Cardiac muscle cell (in vitro differentiated cells and primary cell): ENCODE measurements at regions not wholly inside any gene's neighbourhood (a gene's known extent, or its start where the extent isn't known, plus 50 kb on each side); places are given as distances from the start of the nearest gene placed in this dataset.

Source experiments
- DNase-seq, 2 donors: peaks; one replicate each; pipeline versions ENCODE4 v3.0.0 to v3.0.0-alpha.2; 2010 to 2017; ENCODE audit warnings: low read depth in 1 of 2, low spot score in 1 of 2
- H3K27ac ChIP-seq: fragments of 200-600 bp; sonication (generic); 2 replicates; pipeline ENCODE4 v1.5.1; 2016
- H3K27me3 ChIP-seq: fragments of 200-600 bp; sonication (generic); 2 replicates; pipeline ENCODE4 v1.6.0; 2016; ENCODE audit warnings: control low read depth
- H3K36me3 ChIP-seq: fragments of 200-600 bp; sonication (generic); 2 replicates; pipeline ENCODE4 v1.5.1; 2016; ENCODE audit warnings: control low read depth
- H3K4me1 ChIP-seq: fragments of 200-600 bp; sonication (generic); 2 replicates; pipeline ENCODE4 v1.8.1; 2017; ENCODE audit warnings: low read depth, mild to moderate bottlenecking, mixed run types
- H3K4me3 ChIP-seq: fragments of 200-600 bp; sonication (generic); 2 replicates; pipeline ENCODE4 v1.5.1; 2016; ENCODE audit warnings: mild to moderate bottlenecking
- H3K9me3 ChIP-seq: fragments of 200-600 bp; sonication (generic); 2 replicates; pipeline ENCODE4 v1.5.1; 2017; ENCODE audit warnings: low read depth, mild to moderate bottlenecking, control low read depth
- CTCF ChIP-seq: IDR thresholded peaks from 2 replicates; pipeline ENCODE4 v1.5.1; 2012; ENCODE audit warnings: low read depth, mild to moderate bottlenecking, low read length

DNA sequence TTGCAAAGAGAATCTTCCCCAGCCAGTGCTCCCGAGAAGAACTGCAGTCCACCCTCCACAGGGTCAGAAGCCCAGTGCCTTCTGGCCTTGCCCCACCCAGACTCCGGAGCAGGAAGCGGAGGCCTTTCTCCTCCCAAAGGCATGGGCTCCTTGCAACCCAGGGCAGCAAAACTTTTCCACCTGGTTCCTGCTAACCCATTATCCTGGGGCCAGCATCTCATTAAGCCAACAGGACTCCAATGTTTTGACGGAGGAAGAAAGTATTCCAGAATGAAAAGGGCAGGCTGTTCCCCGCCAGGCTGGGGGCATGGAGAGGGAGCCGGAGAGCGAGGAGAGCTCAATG is 88.1 kb downstream of the RTL6 start:
- Histone ChIP-seq H3K4me1 (peaks cover 8% of the 10 kb centered on the region), H3K27ac (no peak overlapping the region), H3K27me3 (no peaks in the 10 kb centered on the region), H3K36me3 (no peaks in the 10 kb centered on the region), H3K4me3 (no peak overlapping the region), H3K9me3 (no peaks in the 10 kb centered on the region)
- TF ChIP-seq CTCF: no peak
- no peak for DNase-seq

DNA sequence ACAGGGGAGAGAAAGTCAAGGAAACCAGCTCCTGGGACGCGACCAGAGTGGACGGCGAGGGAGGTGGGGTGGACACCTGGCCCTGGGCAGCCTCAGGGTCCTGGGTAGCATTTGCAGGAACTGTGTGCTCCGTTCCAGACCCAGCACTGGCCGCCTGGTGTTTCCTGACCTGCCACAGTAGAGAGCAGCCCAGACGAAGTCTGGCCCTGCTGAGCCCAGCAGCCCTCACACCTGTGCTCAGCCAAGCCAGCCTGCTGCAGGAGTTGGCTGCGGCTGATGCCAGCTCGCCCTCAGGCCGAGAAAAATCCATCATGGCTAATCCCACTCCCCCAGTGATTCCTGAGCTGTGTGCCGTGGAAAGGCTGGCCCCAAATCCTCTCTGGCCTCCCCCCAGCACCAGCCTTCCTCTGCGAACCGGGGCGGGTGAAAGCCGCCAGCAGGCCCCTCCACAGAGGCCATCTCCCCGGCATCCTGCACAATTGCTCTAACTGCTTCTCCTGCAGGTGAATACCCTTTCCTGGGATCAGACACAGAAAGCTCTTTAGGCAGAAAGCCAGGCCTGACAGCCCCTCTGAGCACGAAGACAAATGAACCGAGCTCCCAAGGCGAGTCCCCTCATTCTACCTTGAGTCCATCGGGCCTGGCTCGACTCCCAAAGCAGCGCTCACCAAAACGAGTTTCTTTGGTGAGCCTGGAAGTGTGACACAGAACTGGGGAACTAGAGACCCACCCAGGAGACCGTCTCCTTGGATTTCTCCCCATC is 88.6 kb downstream of the RTL6 start:
- Histone ChIP-seq H3K27me3 (no peaks in the 10 kb centered on the region), H3K4me3 (no peak overlapping the region), H3K9me3 (no peaks in the 10 kb centered on the region), H3K4me1 (peaks cover 8% of the 10 kb centered on the region), H3K27ac (no peak overlapping the region), H3K36me3 (no peaks in the 10 kb centered on the region)
- no peak for DNase-seq
- no peak for TF ChIP-seq CTCF

GRCh38 chr22:44408829-44409192 is 89.2 kb downstream of the RTL6 start:
- DNase-seq: no peak
- Histone ChIP-seq H3K4me3 (no peak overlapping the region), H3K27me3 (no peaks in the 10 kb centered on the region), H3K4me1 (peaks cover 8% of the 10 kb centered on the region), H3K9me3 (no peaks in the 10 kb centered on the region), H3K36me3 (no peaks in the 10 kb centered on the region), H3K27ac (no peak overlapping the region)
- TF ChIP-seq CTCF: no peak

DNA sequence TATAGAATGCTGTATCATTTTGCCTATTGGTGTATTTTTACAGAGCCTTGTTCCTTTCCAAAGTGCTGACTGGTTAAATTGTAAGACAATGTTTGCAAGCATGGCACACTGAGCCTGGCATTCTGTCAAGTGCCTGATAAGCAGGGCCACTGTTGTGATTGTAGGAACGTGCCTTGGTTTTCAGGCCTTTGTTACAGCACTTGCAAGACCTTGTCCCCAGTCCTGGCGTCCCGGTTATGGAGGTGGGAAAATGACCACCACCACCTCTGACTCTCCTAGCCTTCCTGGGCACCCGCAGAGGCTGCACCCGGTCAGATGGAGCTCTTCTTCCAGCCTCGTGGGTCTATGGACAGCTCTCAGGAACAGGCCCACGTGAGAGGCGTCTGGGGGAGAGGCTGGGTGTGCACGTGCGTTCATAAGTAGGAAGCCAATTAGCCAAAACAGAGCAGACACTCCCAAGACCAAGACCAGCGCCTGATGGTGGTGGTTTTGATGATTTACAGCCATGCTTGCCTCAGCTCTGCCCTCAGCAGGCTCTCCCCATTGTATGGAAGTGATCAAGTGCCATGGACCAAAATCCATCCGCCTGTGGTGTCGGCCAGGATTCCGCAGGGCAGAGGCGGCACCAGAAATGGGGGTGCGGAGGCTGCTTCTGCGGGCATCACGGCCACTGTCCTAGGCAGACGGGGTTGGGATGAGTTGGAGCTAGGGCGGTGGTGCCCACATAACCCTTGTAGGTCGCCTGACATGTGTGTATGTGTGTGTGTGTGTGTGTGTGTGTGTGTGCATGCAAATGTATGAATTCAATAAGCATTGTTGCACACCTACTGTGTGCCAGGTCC is 89.8 kb downstream of the RTL6 start:
- DNase-seq: no peak
- no peak overlapping the region for H3K4me3 ChIP-seq
- no peaks in the 10 kb centered on the region for H3K36me3 ChIP-seq
- no peaks in the 10 kb centered on the region for H3K27me3 ChIP-seq
- TF ChIP-seq CTCF: no peak
- no peak overlapping the region for H3K27ac ChIP-seq
- no peaks in the 10 kb centered on the region for H3K9me3 ChIP-seq
- H3K4me1 ChIP-seq: peaks cover 8% of the 10 kb centered on the region

DNA sequence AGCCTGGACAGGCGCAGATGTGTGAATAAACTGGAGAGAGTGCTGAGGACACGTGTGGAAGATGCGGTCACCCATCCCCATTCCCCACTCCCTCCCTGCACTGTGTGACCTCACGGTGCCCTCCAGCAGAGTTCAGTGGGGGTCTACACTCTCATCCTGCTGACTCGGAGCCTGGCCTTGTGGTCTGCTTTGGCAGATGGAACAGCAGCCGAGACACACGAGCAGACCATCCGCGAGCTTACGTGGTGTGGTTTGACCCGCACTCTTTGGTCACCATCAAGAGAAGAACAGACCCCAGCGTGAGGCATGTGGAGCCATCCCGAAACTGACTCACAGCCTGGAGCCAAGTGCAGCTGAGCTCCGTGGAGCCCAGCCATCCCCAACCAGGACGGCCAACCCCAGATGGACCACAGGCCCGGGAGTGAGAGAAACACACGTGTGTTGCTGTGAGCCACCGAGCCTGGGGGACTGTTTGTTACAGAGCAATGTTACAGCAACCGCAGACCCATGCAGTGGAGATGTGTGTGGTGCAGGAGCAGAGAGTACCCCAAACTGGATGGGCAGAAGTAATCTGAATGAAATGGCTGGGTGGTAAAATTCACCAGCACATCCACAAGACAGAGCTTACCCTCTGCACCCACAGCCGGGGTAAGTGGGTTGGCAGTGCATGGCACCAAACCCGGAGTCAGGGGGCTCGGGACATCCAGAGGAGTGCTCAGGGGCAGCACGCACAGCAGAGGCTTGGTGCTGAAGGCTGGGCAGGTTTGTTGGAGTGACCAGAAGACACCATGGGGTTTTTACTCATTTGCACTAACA is 90.7 kb downstream of the RTL6 start:
- Histone ChIP-seq H3K4me1 (peaks cover 8% of the 10 kb centered on the region), H3K27ac (no peak overlapping the region), H3K36me3 (no peaks in the 10 kb centered on the region), H3K9me3 (no peaks in the 10 kb centered on the region), H3K27me3 (no peaks in the 10 kb centered on the region), H3K4me3 (no peak overlapping the region)
- DNase-seq: no peak
- TF ChIP-seq CTCF: no peak
